Right lobe of liver (tissue), 6 donors: ENCODE measurements at regions not wholly inside any gene's neighbourhood (a gene's known extent, or its start where the extent isn't known, plus 50 kb on each side); places are given as distances from the start of the nearest gene placed in this dataset.
"Not testable (repeated sequence)": the region's sequence is repeated elsewhere in the genome, so short reads cannot be mapped to it uniquely, and the experiment has no call there.

Source experiments
- ATAC-seq, 4 donors: fragments of 200-7000 bp; cut with Tn5 transposase; one replicate each; pipeline ENCODE4 v1.9.1; 2020; ENCODE audit warnings: mild to moderate bottlenecking in 4 of 4, moderate library complexity in 4 of 4
- DNase-seq, 3 donors: peaks; one replicate each; pipeline ENCODE4 v3.0.0-alpha.2; 2020
- H3K27ac ChIP-seq, 3 donors: fragments of 200-600 bp; one replicate each; pipeline ENCODE4 v1.8.0; 2022
- H3K27me3 ChIP-seq, 2 donors: fragments of 200-600 bp; one replicate each; pipeline ENCODE4 v1.8.0; 2022
- H3K36me3 ChIP-seq, 4 donors: fragments of 200-600 bp; sonication (generic) in 1 of 4; one replicate each; pipeline versions ENCODE4 v1.5.1 to v1.8.0; 2017 to 2022; ENCODE audit warnings: control low read depth in 1 of 4
- H3K4me1 ChIP-seq, 4 donors: fragments of 200-600 bp; sonication (generic) in 1 of 4; one replicate each; pipeline versions ENCODE4 v1.5.1 to v1.8.0; 2017 to 2022; ENCODE audit warnings: control low read depth in 1 of 4
- H3K4me3 ChIP-seq, 3 donors: fragments of 200-600 bp; one replicate each; pipeline ENCODE4 v1.8.0; 2022
- H3K9me3 ChIP-seq, 4 donors: fragments of 200-600 bp; sonication (generic) in 1 of 4; one replicate each; pipeline versions ENCODE4 v1.5.1 to v1.8.0; 2017 to 2022; ENCODE audit warnings: control low read depth in 1 of 4
- POLR2A ChIP-seq: fragments of 450-650 bp; IDR thresholded peaks from one replicate; pipeline ENCODE4 v1.6.1; 2017; ENCODE audit warnings: antibody characterized with exemption, mild to moderate bottlenecking
- WGBS: methylation state at CpG from one replicate; pipeline ENCODE4 v1.1.6; 2018; ENCODE audit warnings: low coverage, low lambda C conversion rate; ENCODE audit not compliant: insufficient coverage; ENCODE audit errors: missing lambda C conversion rate; 5-methylcytosine and 5-hydroxymethylcytosine counted together
- intact Hi-C, 2 donors: fragments of 100-400 bp; cut with DNase I; formaldehyde crosslinking; loops; one replicate each; pipeline versions ENCODE4 v1.11.2 to v1.14.1; 2022
- TF ChIP-seq, protein P1 (sequence below), 4 donors: fragments of 200-600 bp in 3 of 4; fragments of 450-650 bp in 1 of 4; IDR thresholded peaks; one replicate each; pipeline versions ENCODE4 v1.5.1 to v1.8.0; 2016 to 2022; ENCODE audit warnings: antibody characterized with exemption in 4 of 4, mild to moderate bottlenecking in 2 of 4
- donor health status: DM: no; HTN: yes; CAD: no.
- donor health status: DM: no; HTN: no; CAD: no.
- donor health status: DM: no; HTN: no; CAD: no.
- donor health status: DM: no; HTN: yes; CAD: no.
- donor health status: DM: no; HTN: yes; CAD: no.

DNA sequence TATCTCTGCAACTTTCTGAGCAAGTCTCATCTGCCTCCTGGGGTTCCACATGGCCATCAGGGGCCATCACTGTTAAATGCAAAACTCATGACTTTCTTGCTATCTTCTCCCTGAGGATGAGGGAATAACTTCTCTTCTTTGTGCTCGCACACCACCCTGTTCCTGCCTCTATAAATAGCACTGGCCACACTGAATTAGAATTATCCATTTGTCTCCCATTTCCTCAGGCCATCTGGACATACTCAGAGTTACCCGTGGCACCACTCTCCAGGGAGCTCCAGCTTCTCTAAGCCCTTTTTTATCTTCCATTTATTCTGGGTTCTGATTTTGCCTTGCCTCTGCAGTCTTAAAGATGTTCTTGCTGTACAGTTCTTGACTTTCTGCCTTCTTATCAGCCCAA is 72.8 kb upstream of the ECI2 start:
- H3K36me3 ChIP-seq = no peaks in the 10 kb centered on the region
- no peak overlapping the region for H3K27ac ChIP-seq
- no peaks in the 10 kb centered on the region for H3K9me3 ChIP-seq
- intact Hi-C loops = no loop called here
- no peak overlapping the region for H3K4me3 ChIP-seq
- ATAC-seq (no peak), DNase-seq (no peak)
- TF ChIP-seq, protein P1, sequence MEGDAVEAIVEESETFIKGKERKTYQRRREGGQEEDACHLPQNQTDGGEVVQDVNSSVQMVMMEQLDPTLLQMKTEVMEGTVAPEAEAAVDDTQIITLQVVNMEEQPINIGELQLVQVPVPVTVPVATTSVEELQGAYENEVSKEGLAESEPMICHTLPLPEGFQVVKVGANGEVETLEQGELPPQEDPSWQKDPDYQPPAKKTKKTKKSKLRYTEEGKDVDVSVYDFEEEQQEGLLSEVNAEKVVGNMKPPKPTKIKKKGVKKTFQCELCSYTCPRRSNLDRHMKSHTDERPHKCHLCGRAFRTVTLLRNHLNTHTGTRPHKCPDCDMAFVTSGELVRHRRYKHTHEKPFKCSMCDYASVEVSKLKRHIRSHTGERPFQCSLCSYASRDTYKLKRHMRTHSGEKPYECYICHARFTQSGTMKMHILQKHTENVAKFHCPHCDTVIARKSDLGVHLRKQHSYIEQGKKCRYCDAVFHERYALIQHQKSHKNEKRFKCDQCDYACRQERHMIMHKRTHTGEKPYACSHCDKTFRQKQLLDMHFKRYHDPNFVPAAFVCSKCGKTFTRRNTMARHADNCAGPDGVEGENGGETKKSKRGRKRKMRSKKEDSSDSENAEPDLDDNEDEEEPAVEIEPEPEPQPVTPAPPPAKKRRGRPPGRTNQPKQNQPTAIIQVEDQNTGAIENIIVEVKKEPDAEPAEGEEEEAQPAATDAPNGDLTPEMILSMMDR (IDR thresholded peaks at IDR 0.05) = no peak
- no peak for TF ChIP-seq POLR2A
- peaks cover 0 to 10% (median 5%) of the 10 kb centered on the region in 4 donors for H3K4me1 ChIP-seq
- 67% methylated on average over 1 of the region's 2 CpGs for WGBS
- H3K27me3 ChIP-seq = no peaks in the 10 kb centered on the region

DNA sequence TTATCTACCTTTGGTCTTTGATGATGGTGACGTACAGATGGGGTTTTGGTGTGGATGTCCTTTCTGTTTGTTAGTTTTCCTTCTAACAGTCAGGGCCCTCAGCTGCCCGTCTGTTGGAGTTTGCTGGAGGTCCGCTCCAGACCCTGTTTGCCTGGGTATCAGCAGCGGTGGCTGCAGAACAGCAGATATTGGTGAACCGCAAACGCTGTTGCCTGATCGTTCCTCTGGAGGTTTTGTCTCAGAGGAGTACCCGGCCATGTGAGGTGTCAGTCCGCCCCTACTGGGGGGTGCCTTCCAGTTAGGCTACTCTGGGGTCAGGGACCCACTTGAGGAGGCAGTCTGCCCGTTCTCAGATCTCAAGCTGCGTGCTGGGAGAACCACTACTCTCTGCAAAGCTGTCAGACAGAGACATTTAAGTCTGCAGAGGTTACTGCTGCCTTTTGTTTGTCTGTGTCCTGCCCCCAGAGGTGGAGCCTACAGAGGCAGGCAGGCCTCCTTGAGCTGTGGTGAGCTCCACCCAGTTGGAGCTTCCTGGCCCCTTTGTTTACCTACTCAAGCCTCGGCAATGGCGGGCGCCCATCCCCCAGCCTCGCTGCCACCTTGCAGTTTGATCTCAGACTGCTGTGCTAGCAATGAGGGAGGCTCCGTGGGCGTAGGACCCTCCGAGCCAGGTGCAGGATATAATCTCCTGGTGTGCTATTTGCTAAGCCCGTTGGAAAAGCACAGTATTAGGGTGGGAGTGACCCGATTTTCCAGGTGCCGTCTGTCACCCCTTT is 68.5 kb upstream of the ECI2 start:
- H3K27ac ChIP-seq, H3K36me3 ChIP-seq, intact Hi-C loops, DNase-seq, H3K4me3 ChIP-seq, H3K27me3 ChIP-seq, ATAC-seq, H3K4me1 ChIP-seq, H3K9me3 ChIP-seq: not testable (repeated sequence)
- WGBS = 91% methylated on average over 7 of the region's 21 CpGs

DNA sequence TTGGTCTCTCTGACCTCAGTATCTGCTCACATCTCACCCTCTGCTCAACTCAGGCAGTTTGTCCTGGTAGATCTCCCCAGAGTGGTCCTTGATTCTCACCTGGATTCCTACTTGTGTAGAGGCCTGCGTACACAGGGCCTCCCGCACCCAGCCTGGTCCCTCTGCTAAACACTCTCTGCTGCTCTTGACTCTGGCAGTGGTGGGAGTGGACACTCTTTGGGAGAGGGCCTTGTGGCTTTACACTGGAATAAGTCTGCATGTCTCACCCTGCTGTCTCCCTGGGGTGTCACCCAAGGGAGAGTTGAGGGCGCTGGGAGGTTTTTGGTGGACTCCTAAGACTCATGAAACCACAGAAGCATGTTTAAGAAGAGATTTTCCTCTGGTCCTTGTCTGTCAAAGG is 57.3 kb upstream of the ECI2 start:
- TF ChIP-seq, protein P1 (IDR thresholded peaks at IDR 0.05) = no peak
- TF ChIP-seq POLR2A = no peak
- intact Hi-C loops = no loop called here
- no peak overlapping the region for H3K27ac ChIP-seq
- no peaks in the 10 kb centered on the region for H3K4me1 ChIP-seq
- H3K4me3 ChIP-seq = no peak overlapping the region
- ATAC-seq (no peak), DNase-seq (no peak)
- no peaks in the 10 kb centered on the region for H3K9me3 ChIP-seq
- H3K27me3 ChIP-seq = no peaks in the 10 kb centered on the region
- no peaks in the 10 kb centered on the region for H3K36me3 ChIP-seq
- 63% methylated on average over 1 of the region's 3 CpGs for WGBS

DNA sequence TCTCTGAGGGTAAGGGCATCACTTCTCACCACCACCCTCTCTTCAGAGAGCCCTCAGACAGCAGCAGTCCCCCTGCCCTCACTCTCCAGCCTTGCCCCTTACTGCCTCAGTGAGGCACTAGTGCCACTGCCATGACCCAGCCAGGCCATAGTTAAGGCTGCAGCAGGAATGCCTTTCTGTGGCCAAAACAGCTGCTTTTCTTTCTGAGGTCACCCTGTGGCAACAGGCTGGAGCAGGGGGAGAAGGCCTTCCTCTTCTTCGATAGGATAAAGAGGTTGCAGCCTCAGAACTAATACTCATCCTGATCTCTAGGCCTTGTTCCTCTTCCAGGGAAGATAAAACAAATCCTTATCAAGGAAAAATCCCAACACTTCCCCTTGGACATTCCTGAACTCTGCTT is 56.8 kb upstream of the ECI2 start:
- H3K9me3 ChIP-seq = no peaks in the 10 kb centered on the region
- WGBS = 100% methylated on average over 1 of the region's 1 CpG
- DNase-seq (no peak), ATAC-seq (no peak)
- H3K4me3 ChIP-seq = no peak overlapping the region
- no peaks in the 10 kb centered on the region for H3K36me3 ChIP-seq
- intact Hi-C loops = no loop called here
- H3K4me1 ChIP-seq = no peaks in the 10 kb centered on the region
- TF ChIP-seq, protein P1 (IDR thresholded peaks at IDR 0.05) = no peak
- no peak for TF ChIP-seq POLR2A
- H3K27me3 ChIP-seq = no peaks in the 10 kb centered on the region
- H3K27ac ChIP-seq = no peak overlapping the region

DNA sequence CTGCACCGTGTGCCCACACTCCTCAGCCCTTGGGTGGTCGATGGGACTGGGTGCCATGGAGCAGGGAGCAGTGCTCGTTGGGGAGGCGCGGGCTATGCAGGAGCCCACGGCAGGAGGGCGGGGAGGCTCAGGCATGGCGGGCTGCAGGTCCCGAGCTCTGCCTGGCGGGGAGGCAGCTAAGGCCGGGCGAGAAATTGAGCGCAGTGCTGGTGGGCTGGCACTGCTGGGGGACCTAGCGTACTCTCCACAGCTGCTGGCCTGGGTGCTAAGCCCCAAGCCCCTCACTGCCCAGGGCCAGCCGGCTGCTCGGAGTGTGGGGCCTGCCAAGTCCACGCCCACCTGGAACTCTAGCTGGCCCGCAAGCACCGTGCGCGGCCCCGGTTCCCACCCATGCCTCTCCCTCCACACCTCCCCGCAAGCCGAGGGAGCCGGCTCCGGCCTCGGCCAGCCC is 55.9 kb upstream of the ECI2 start:
- WGBS = 81% methylated on average over 8 of the region's 27 CpGs
- TF ChIP-seq POLR2A = no peak
- TF ChIP-seq, protein P1 (IDR thresholded peaks at IDR 0.05) = no peak
- DNase-seq (no peak), ATAC-seq (no peak)
- no peaks in the 10 kb centered on the region for H3K27me3 ChIP-seq
- no peak overlapping the region for H3K27ac ChIP-seq
- H3K4me3 ChIP-seq = no peak overlapping the region
- intact Hi-C loops = no loop called here
- no peaks in the 10 kb centered on the region for H3K4me1 ChIP-seq
- H3K36me3 ChIP-seq = no peaks in the 10 kb centered on the region
- H3K9me3 ChIP-seq = no peaks in the 10 kb centered on the region
